IMR-90 (cell line): ENCODE measurements at regions not wholly inside any gene's neighbourhood (a gene's known extent, or its start where the extent isn't known, plus 50 kb on each side); places are given as distances from the start of the nearest gene placed in this dataset.

ENCODE experiments used
- CEBPB ChIP-seq: IDR thresholded peaks from 2 replicates; pipeline ENCODE4 v1.6.1; 2012; ENCODE audit warnings: low read depth, low read length, improper control_type of control experiment
- CHD1 ChIP-seq: IDR thresholded peaks from 2 replicates; pipeline ENCODE4 v1.6.1; 2012; ENCODE audit warnings: low read depth, low read length, improper control_type of control experiment
- CTCF ChIP-seq: conservative IDR thresholded peaks from 2 replicates; pipeline ENCODE4 v1.5.1; 2012; ENCODE audit warnings: mild to moderate bottlenecking, low read depth, low read length, improper control_type of control experiment
- ELK1 ChIP-seq: fragments of 150-350 bp; IDR thresholded peaks from 2 replicates; pipeline ENCODE4 v1.6.1; 2016; ENCODE audit warnings: low read depth, mild to moderate bottlenecking, low read length, moderate library complexity, borderline replicate concordance
- FOS ChIP-seq: fragments of 150-350 bp; IDR thresholded peaks from 2 replicates; pipeline ENCODE4 v1.6.1; 2016; ENCODE audit warnings: low read depth, low read length
- MAZ ChIP-seq: IDR thresholded peaks from 2 replicates; pipeline ENCODE4 v1.6.1; 2012; ENCODE audit warnings: low read depth, mild to moderate bottlenecking, low read length, improper control_type of control experiment, moderate library complexity, borderline replicate concordance
- POLR2A ChIP-seq: IDR thresholded peaks from 2 replicates; pipeline ENCODE4 v1.6.1; 2012; ENCODE audit warnings: mild to moderate bottlenecking, low read depth, low read length
- RAD21 ChIP-seq: IDR thresholded peaks from 2 replicates; pipeline ENCODE4 v1.6.1; 2012; ENCODE audit warnings: low read length, improper control_type of control experiment
- RFX5 ChIP-seq: IDR thresholded peaks from 2 replicates; pipeline ENCODE4 v1.8.0; 2012; ENCODE audit warnings: low read depth, mild to moderate bottlenecking, low read length, moderate library complexity
- USF2 ChIP-seq: fragments of 150-350 bp; IDR thresholded peaks from 2 replicates; pipeline ENCODE4 v1.6.1; 2017; ENCODE audit warnings: mild to moderate bottlenecking, antibody characterized with exemption, low read length, low read depth

GRCh38 chr14:53655080-53655785 lies 301.4 kb downstream of the BMP4 start:
- TF ChIP-seq RAD21 (no peak), CTCF (no peak), POLR2A (no peak), FOS (no peak), MAZ (no peak), CEBPB (no peak), ELK1 (no peak), CHD1 (no peak), USF2 (no peak), RFX5 (no peak)
